GM21786 (cell line): ENCODE measurements at regions not wholly inside any gene's neighbourhood (a gene's known extent, or its start where the extent isn't known, plus 50 kb on each side); places are given as distances from the start of the nearest gene placed in this dataset.

ENCODE experiments used
- ATAC-seq: cut with Tn5 transposase; IDR thresholded peaks from one replicate; pipeline ENCODE4 v1.9.1; 2021; ENCODE audit not compliant: unreplicated experiment

DNA sequence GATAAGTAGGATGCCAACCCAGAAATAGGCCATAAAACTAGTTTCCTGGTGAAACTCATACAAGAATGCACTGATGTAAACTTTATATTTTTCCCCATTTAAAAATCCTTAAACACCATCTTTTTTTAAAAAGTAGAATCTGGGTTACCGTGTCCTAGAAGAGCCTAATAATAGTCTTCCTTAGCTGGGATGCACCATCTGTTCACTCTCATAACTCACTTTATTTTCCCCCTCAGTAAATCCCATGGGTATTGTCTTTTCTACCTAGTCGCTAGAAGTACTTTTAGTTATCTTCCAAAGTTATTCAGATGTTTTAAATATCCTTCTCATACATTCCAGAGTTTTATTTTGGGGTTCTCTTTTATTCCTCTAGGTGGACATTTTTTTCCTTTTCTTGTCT is 250.2 kb downstream of the PLA2G4A start:
- no peak for ATAC-seq

DNA sequence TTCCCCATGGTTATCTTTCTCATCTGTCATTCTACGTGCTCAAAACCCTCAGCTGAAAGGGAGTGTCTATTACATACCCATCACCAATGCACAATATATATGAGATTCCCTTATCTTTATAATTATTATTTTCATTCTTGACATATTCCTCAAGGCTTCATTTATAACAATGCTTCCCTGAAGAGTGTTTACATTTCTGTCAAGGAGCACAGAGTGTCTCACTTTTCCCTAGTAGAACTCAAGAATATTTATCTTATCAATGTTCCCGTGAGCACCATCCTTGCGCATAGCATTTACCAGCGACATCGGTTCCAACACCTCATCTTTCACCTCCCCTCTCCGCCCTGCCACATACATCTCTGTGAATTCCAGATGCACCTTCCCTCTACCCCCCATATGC is 250.6 kb downstream of the PLA2G4A start:
- no peak for ATAC-seq

DNA sequence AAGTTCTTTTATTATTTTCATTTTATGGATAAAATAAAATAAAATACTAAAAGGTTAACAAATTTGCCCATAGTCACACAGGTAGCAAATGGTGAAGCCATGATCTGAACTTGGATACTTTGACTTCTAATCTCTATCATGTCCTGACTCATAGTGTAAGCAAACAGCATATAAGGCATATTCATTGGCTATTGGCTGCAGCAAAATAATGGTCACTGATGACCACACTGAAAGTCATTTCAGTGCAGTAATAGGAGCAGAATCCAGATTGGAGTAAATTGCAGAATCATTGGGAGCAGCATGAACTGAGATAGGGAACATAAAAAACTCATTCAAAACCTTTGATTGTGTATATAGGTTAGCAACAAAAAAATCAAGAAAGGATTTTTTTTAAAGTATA is 262.9 kb downstream of the PLA2G4A start:
- ATAC-seq: no peak

DNA sequence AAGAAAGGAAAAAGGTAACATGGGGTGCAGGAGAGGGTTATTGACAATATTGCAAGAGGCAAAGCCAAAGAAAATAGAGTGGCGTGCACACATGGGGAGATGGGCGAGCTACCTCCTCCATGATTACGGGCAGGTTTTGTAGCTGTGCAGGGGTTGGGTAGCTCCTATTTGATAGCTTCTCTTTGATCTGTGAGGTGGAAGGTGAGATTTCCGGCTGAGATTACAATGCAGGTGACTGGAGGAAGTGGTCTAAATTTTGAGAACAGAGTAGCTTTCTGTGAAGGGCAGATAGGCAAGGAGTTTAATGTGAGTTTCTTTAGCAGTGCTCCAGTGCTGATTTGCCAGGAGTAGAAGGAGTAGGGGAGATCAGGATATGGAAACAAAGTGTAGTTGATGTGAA is 263.4 kb downstream of the PLA2G4A start:
- no peak for ATAC-seq

DNA sequence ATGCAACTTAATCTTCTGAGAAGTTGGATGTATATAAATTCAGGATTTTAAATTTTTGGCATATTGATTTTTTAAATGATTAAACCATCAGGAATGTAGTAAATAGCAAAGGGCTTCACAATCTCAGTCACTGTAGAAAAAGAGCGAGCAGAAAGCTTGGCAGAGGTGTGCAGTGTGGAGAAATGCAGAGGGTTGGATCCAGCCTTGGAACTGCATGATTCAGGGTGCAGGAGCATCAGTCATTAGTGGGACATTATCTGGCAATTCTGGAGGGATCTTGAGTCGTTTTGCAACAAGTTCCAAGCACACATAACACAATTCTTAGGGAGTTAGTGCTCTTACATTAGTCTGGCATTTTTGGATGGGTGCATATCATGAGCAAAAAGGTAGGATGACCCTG is 267.9 kb downstream of the PLA2G4A start:
- ATAC-seq: no peak

- no peak for ATAC-seq
Observed at GRCh38 chr1:187110351-187110750, 281.6 kb downstream of the PLA2G4A start.

DNA sequence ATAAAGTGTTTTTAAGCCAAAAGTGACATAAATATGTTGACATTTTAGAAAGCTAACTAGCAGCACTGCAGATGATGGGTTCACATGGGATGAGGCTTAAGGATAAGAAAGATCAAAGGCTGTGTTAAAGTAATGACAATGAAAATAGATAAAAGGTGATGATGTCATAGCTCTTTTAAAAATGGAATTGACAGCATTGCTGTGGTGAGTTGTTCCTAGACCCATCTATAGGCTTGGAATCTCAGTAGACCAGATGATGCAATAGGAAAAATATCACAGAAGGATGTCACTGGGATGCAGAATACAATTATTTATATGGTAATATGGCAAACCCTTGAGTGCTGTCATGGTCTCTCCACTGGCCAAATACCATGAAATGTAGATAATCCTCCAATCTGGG is 286.0 kb downstream of the PLA2G4A start:
- no peak for ATAC-seq

GRCh38 chr1:187121661-187122060 is 292.9 kb downstream of the PLA2G4A start:
- ATAC-seq: no peak

DNA sequence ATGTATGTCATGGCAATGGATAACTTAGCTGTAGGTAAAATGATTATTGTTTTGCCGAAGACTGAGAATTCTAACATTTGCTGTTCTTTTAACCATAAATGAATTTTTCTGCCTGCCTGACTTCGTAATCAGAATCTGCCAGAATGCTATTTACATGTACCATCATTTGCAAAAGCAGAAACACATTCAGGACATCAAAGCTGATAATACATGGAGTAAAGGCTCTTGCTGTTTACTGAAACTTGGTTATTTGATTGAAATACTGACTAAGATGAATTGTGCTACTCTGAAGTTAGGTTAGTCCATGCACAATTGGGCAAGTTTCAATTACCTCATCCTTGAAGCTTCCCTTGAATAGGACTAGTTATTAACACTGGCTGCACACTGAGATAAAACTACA is 293.8 kb downstream of the PLA2G4A start:
- ATAC-seq: no peak

DNA sequence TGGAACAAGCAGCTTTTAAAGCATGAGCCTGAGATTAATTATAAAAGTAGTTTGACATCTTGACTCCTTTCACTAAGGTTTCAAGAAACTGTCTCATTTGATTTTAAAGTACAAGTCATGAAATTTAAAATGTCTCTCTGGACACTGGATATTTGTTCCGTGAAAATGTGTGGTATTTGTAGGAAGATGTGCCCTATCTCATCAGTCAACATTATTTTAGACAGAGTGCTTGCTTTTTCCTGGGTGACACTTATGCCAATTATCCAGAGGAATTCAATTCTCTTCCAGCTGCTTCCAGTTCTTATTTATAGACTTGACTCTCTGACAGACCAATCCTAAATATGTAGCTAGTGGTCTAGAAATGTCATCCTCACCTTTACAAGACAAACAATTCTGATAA is 300.4 kb downstream of the PLA2G4A start:
- no peak for ATAC-seq

DNA sequence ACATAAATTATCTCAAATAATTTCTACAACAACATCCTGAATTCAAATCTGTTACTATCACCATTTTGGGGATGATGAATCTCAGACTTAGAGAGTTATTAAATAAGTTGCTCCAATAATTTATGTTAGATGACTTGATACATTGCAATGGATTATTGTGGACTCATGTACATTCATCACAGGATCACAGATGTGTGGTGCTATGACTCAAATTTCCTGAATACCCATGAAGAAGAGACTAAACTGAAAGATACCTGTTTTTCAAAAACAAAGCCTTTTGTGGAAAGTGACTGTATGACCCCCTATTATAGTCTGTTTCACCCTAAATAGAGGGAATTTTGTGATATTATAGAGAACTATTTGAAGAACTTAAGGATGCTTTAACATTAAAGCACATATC is 315.0 kb downstream of the PLA2G4A start:
- ATAC-seq: no peak

GRCh38 chr1:187146388-187146787 is 317.6 kb downstream of the PLA2G4A start:
- no peak for ATAC-seq

- no peak for ATAC-seq
Observed at GRCh38 chr1:187151555-187151954, 322.8 kb downstream of the PLA2G4A start.

- ATAC-seq: no peak
Observed at GRCh38 chr1:187153047-187153446, 324.3 kb downstream of the PLA2G4A start.

GRCh38 chr1:187157115-187157514 is 328.4 kb downstream of the PLA2G4A start:
- ATAC-seq: no peak

DNA sequence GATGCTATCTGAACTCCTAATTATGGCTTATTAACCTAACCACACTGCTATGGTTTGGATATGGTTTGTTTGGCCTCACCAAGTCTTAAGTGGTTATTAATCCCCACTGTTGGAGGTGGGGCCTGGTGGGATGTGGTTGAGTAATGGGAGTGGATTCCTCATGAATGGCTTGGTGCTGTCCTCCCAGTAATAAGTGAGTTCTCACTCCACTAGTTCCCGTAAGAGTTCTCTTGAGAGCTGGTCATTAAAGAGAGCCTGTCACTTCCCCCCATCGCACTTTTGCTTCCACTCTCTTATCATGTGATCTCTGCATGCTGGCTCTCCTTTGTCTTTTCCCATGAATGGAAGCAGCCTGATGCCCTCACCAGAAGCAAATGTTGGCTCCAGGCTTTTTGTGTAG is 328.8 kb downstream of the PLA2G4A start:
- no peak for ATAC-seq

GRCh38 chr1:187167555-187167954 is 338.8 kb downstream of the PLA2G4A start:
- ATAC-seq: no peak

GRCh38 chr1:187168297-187168696 is 339.5 kb downstream of the PLA2G4A start:
- no peak for ATAC-seq

GRCh38 chr1:187185389-187185788 is 356.6 kb downstream of the PLA2G4A start:
- no peak for ATAC-seq

DNA sequence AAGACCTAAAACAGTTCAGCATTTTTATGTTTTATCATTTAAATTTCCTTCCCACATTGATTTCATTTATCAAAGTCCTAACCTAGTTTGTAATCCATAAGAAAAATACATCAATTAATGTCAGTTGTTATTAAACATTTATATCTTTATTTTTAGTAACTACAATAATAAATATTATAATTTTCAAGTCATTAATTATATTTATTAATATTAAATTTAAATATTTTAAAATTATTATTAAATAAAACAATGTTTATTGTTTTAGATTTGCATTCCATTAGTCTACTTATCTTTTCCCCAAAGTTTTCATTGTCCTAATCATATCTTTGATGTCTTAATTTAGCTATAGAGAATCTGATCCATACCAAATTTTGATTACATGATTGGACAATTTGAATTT is 368.9 kb downstream of the PLA2G4A start:
- ATAC-seq: no peak

- no peak for ATAC-seq
Observed at GRCh38 chr1:187203257-187203656, 374.5 kb downstream of the PLA2G4A start.

GRCh38 chr1:187212377-187212776 is 383.6 kb downstream of the PLA2G4A start:
- ATAC-seq: no peak

- no peak for ATAC-seq
Observed at GRCh38 chr1:187226396-187226795, 397.6 kb downstream of the PLA2G4A start.

GRCh38 chr1:187228790-187229189 is 400.0 kb downstream of the PLA2G4A start:
- no peak for ATAC-seq
